H1 (cell line): ENCODE measurements at regions not wholly inside any gene's neighbourhood (a gene's known extent, or its start where the extent isn't known, plus 50 kb on each side); places are given as distances from the start of the nearest gene placed in this dataset.

Experiments used
- BACH1 ChIP-seq: IDR thresholded peaks from 2 replicates; pipeline ENCODE4 v1.6.1; 2012; ENCODE audit warnings: low read length, improper control_type of control experiment
- BCL11A ChIP-seq, 2 experiments: IDR thresholded peaks; one replicate each; pipeline ENCODE4 v1.6.1; 2011; ENCODE audit warnings: low read depth in 2 of 2, low read length in 2 of 2, mild to moderate bottlenecking in 2 of 2
- EP300 ChIP-seq, 2 experiments: IDR thresholded peaks; 1 replicate in 1 of 2; 2 replicates in 1 of 2; pipeline ENCODE4 v1.6.1; 2011 to 2012; ENCODE audit warnings: low read depth in 2 of 2, low read length in 2 of 2, mild to moderate bottlenecking in 2 of 2, borderline replicate concordance in 1 of 2, inconsistent platforms in 1 of 2, moderate library complexity in 1 of 2
- EZH2 ChIP-seq: fragments of 200-600 bp; sonication (generic); IDR thresholded peaks from 2 replicates; pipeline ENCODE4 v1.7.1; 2012; ENCODE audit warnings: low read depth, mild to moderate bottlenecking, moderate library complexity, low read length, inconsistent platforms; ENCODE audit not compliant: severe bottlenecking
- POLR2A ChIP-seq, 2 experiments: IDR thresholded peaks; 1 replicate in 1 of 2; 2 replicates in 1 of 2; pipeline ENCODE4 v1.6.1; 2011; ENCODE audit warnings: low read depth in 2 of 2, low read length in 2 of 2, mild to moderate bottlenecking in 2 of 2; ENCODE audit errors: control extremely low read depth in 1 of 2
- POLR2AphosphoS5 ChIP-seq: IDR thresholded peaks from 2 replicates; pipeline ENCODE4 v1.6.1; 2011; ENCODE audit warnings: low read depth, low read length
- TF ChIP-seq, protein P1 (sequence below), 3 experiments: IDR thresholded peaks; 1 replicate in 2 of 3; 2 replicates in 1 of 3; pipeline versions ENCODE4 v1.5.1 to v1.6.1; 2011; ENCODE audit warnings: low read length in 3 of 3, mild to moderate bottlenecking in 3 of 3, inconsistent platforms in 2 of 3, low read depth in 1 of 3, moderate library complexity in 1 of 3; ENCODE audit not compliant: insufficient read depth in 1 of 3; ENCODE audit errors: control extremely low read depth in 1 of 3

DNA sequence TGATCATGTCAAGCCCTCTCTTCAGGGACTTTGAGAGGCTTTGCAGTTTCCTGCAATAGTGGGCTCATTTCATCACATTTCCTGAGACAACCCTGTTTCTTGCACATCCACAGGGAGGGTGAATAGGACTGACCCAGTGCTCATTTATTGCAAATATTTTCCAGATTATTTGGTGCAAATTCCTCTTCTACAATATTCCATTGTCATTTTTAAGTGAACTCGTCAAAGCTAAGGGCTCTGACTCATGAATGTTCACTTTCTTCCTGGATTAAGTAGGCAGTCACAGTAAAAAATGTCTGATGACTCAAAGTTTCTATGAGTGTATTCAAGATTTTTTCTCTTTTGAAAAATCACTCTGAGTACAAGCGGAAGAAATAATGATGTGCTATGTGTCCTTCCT lies 225.5 kb upstream of the GALNT5 start:
- TF ChIP-seq, protein P1, sequence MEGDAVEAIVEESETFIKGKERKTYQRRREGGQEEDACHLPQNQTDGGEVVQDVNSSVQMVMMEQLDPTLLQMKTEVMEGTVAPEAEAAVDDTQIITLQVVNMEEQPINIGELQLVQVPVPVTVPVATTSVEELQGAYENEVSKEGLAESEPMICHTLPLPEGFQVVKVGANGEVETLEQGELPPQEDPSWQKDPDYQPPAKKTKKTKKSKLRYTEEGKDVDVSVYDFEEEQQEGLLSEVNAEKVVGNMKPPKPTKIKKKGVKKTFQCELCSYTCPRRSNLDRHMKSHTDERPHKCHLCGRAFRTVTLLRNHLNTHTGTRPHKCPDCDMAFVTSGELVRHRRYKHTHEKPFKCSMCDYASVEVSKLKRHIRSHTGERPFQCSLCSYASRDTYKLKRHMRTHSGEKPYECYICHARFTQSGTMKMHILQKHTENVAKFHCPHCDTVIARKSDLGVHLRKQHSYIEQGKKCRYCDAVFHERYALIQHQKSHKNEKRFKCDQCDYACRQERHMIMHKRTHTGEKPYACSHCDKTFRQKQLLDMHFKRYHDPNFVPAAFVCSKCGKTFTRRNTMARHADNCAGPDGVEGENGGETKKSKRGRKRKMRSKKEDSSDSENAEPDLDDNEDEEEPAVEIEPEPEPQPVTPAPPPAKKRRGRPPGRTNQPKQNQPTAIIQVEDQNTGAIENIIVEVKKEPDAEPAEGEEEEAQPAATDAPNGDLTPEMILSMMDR (IDR thresholded peaks at IDR 0.05; ENCODE audit: control extremely low read depth in 1 of 3, insufficient read depth in 1 of 3, low read depth in 1 of 3, low read length in 3 of 3): no peak
- TF ChIP-seq BACH1: no peak
- no peak for TF ChIP-seq EP300 (IDR thresholded peaks at IDR 0.05; ENCODE audit: borderline replicate concordance in 1 of 2, low read depth in 2 of 2, low read length in 2 of 2)
- no peak for TF ChIP-seq POLR2A (IDR thresholded peaks at IDR 0.05; ENCODE audit: control extremely low read depth in 1 of 2, low read depth in 2 of 2, low read length in 2 of 2)
- TF ChIP-seq POLR2AphosphoS5: no peak
- TF ChIP-seq BCL11A (IDR thresholded peaks at IDR 0.05; ENCODE audit: low read depth in 2 of 2, low read length in 2 of 2): no peak
- TF ChIP-seq EZH2: no peak
